CD14-positive monocyte (primary cell): ENCODE measurements at regions not wholly inside any gene's neighbourhood (a gene's known extent, or its start where the extent isn't known, plus 50 kb on each side); places are given as distances from the start of the nearest gene placed in this dataset.
A peak's percentile ranks its signal among the peaks of the same experiment; 100 is the strongest.

Experiments
- DNase-seq, 3 donors: peaks; one replicate each; pipeline ENCODE4 v3.0.0-alpha.2; 2011 to 2022
- H2AFZ ChIP-seq: 2 replicates; pipeline ENCODE4 v1.6.0; 2012; ENCODE audit warnings: mild to moderate bottlenecking, low read depth, low read length, inconsistent platforms; ENCODE audit not compliant: insufficient read depth, poor library complexity, severe bottlenecking
- H3K27ac ChIP-seq, 2 donors: 1 replicate in 1 of 2; 2 replicates in 1 of 2; pipeline ENCODE4 v1.5.1; 2012 to 2013; ENCODE audit warnings: low read length in 2 of 2, control low read depth in 1 of 2, inconsistent platforms in 1 of 2, low read depth in 1 of 2, mild to moderate bottlenecking in 1 of 2
- H3K27me3 ChIP-seq, 2 donors: one replicate each; pipeline versions ENCODE4 v1.6.0 to v1.6.1; 2011 to 2013; ENCODE audit warnings: low read length in 2 of 2; ENCODE audit not compliant: control insufficient read depth in 2 of 2, insufficient read depth in 2 of 2
- H3K36me3 ChIP-seq, 2 donors: replicated peaks in 1 of 2; 1 replicate in 1 of 2; 2 replicates in 1 of 2; pipeline versions ENCODE4 v1.5.1 to v1.6.1; 2012 to 2013; ENCODE audit warnings: low read length in 2 of 2, control low read depth in 1 of 2, inconsistent platforms in 1 of 2, mild to moderate bottlenecking in 1 of 2; ENCODE audit not compliant: insufficient read depth in 2 of 2, control insufficient read depth in 1 of 2
- H3K4me1 ChIP-seq, 2 donors: 1 replicate in 1 of 2; 2 replicates in 1 of 2; pipeline versions ENCODE4 v1.5.1 to v1.6.1; 2012 to 2013; ENCODE audit warnings: low read length in 2 of 2, control low read depth in 1 of 2, inconsistent platforms in 1 of 2, mild to moderate bottlenecking in 1 of 2, moderate library complexity in 1 of 2; ENCODE audit not compliant: insufficient read depth in 2 of 2, control insufficient read depth in 1 of 2
- H3K4me2 ChIP-seq: replicated peaks from 2 replicates; pipeline ENCODE3; 2012; ENCODE audit warnings: low read length, moderate library complexity, mild to moderate bottlenecking; ENCODE audit not compliant: poor library complexity, severe bottlenecking; ENCODE audit errors: extremely low read depth
- H3K4me3 ChIP-seq, 3 experiments: fragments of 200-600 bp in 1 of 3; sonication (generic) in 1 of 3; replicated peaks in 1 of 3; 1 replicate in 2 of 3; 2 replicates in 1 of 3; pipeline ENCODE4 v1.5.1; 2011 to 2013; ENCODE audit warnings: low read length in 3 of 3, mild to moderate bottlenecking in 3 of 3, control low read depth in 2 of 3, low read depth in 2 of 3, inconsistent platforms in 1 of 3, moderate library complexity in 1 of 3
- H3K79me2 ChIP-seq: 2 replicates; pipeline ENCODE4 v1.6.0; 2012; ENCODE audit warnings: mild to moderate bottlenecking, control low read depth, inconsistent platforms, low read length, moderate library complexity; ENCODE audit not compliant: insufficient read depth
- H3K9ac ChIP-seq: 2 replicates; pipeline ENCODE4 v1.6.0; 2017; ENCODE audit warnings: low read length, mild to moderate bottlenecking; ENCODE audit not compliant: insufficient read depth, poor library complexity, severe bottlenecking
- H3K9me3 ChIP-seq, 2 donors: replicated peaks in 1 of 2; 1 replicate in 1 of 2; 2 replicates in 1 of 2; pipeline versions ENCODE4 v1.5.1 to v1.6.1; 2012 to 2013; ENCODE audit warnings: low read length in 2 of 2, control low read depth in 1 of 2; ENCODE audit not compliant: control insufficient read depth in 1 of 2, insufficient read depth in 1 of 2
- H4K20me1 ChIP-seq: 2 replicates; pipeline ENCODE4 v1.6.0; 2012; ENCODE audit warnings: mild to moderate bottlenecking, low read length, control low read depth, moderate library complexity; ENCODE audit not compliant: insufficient read depth
- H3K27ac Mint-ChIP-seq, 7 donors: one replicate each; pipeline ENCODE4 v1.8.0; 2020; ENCODE audit warnings: mild to moderate bottlenecking in 7 of 7, mixed read lengths in 7 of 7, moderate library complexity in 6 of 7, inconsistent platforms in 2 of 7
- H3K27me3 Mint-ChIP-seq, 3 donors: one replicate each; pipeline ENCODE4 v1.8.0; 2021 to 2022; ENCODE audit warnings: low read depth in 3 of 3, mild to moderate bottlenecking in 3 of 3, mixed read lengths in 3 of 3, moderate library complexity in 3 of 3, inconsistent platforms in 1 of 3
- H3K36me3 Mint-ChIP-seq, 2 donors: one replicate each; pipeline ENCODE4 v1.8.0; 2020; ENCODE audit warnings: mixed read lengths in 2 of 2, inconsistent platforms in 1 of 2, mild to moderate bottlenecking in 1 of 2
- H3K4me1 Mint-ChIP-seq: one replicate; pipeline ENCODE4 v1.8.0; 2020; ENCODE audit warnings: mild to moderate bottlenecking, mixed read lengths
- H3K4me3 Mint-ChIP-seq, 2 donors: one replicate each; pipeline ENCODE4 v1.8.0; 2020; ENCODE audit warnings: mild to moderate bottlenecking in 2 of 2, mixed read lengths in 2 of 2, moderate library complexity in 1 of 2
- H3K9me3 Mint-ChIP-seq, 7 donors: one replicate each; pipeline ENCODE4 v1.8.0; 2020 to 2022; ENCODE audit warnings: mixed read lengths in 7 of 7, mild to moderate bottlenecking in 6 of 7, moderate library complexity in 6 of 7, inconsistent platforms in 2 of 7
- CTCF ChIP-seq: fragments of 200-600 bp; IDR thresholded peaks from one replicate; pipeline ENCODE4 v1.8.0; 2022; ENCODE audit warnings: antibody characterized with exemption, mild to moderate bottlenecking
- WGBS: methylation state at CpG from one replicate; pipeline ENCODE4 v1.1.5; 2013; ENCODE audit warnings: missing lambda C conversion rate; ENCODE audit not compliant: insufficient coverage; 5-methylcytosine and 5-hydroxymethylcytosine counted together
- intact Hi-C, 2 donors: fragments of 100-400 bp; cut with micrococcal nuclease; formaldehyde crosslinking; loops; one replicate each; pipeline versions ENCODE4 v1.15.0 to v1.15.1; 2023

- H3K79me2 ChIP-seq: no peaks in the 10 kb centered on the region
- no peaks in the 10 kb centered on the region for H3K27me3 ChIP-seq
- H3K4me1 ChIP-seq: peaks cover 21 to 23% of the 10 kb centered on the region in 2 donors
- Mint-ChIP-seq H3K4me1 (peaks cover 28% of the 10 kb centered on the region), H3K27me3 (no peaks in the 10 kb centered on the region), H3K4me3 (no peak overlapping the region), H3K9me3 (peaks cover 12 to 29% (median 23%) of the 10 kb centered on the region in 7 donors), H3K27ac (no peak overlapping the region), H3K36me3 (peaks cover 0 to 9% of the 10 kb centered on the region in 2 donors)
- H3K4me3 ChIP-seq: no peak overlapping the region
- H2AFZ ChIP-seq: no peak overlapping the region
- DNase-seq: no peak
- intact Hi-C loops: no loop called here
- no peak overlapping the region for H3K27ac ChIP-seq
- no peaks in the 10 kb centered on the region for H3K36me3 ChIP-seq
- WGBS: no CpG with 5 or more reads among the region's 2 CpGs
- H3K4me2 ChIP-seq: no peak overlapping the region
- TF ChIP-seq CTCF: no peak
- H4K20me1 ChIP-seq: no peaks in the 10 kb centered on the region
- peaks cover 15 to 22% of the 10 kb centered on the region in 2 donors for H3K9me3 ChIP-seq
- no peak overlapping the region for H3K9ac ChIP-seq
These were observed 137.1 kb downstream of the GASK1B start for GRCh38 chr4:158035662-158036195.

GRCh38 chr4:158033416-158034120, 139.3 kb downstream of the GASK1B start:
- no peaks in the 10 kb centered on the region for H4K20me1 ChIP-seq
- H3K36me3 ChIP-seq: no peaks in the 10 kb centered on the region
- 0% methylated on average over 2 of the region's 5 CpGs for WGBS
- peak; percentile 57 to 80 (median 77) for DNase-seq
- peak overlapping the region; percentile 23 for H2AFZ ChIP-seq
- peak overlapping the region in 1 of 3 experiments; percentile 41 for H3K4me3 ChIP-seq
- H3K4me1 Mint-ChIP-seq: peaks cover 28% of the 10 kb centered on the region
- peaks cover 0 to 10% of the 10 kb centered on the region in 2 donors for H3K36me3 Mint-ChIP-seq
- H3K27ac ChIP-seq: peak overlapping the region; percentile 4 to 76
- H3K4me1 ChIP-seq: peaks cover 21 to 23% of the 10 kb centered on the region in 2 donors
- TF ChIP-seq CTCF: no peak
- H3K27me3 Mint-ChIP-seq: no peaks in the 10 kb centered on the region
- H3K27me3 ChIP-seq: no peaks in the 10 kb centered on the region
- H3K4me2 ChIP-seq: peak overlapping the region; percentile 56
- peak overlapping the region; percentile 9 for H3K9ac ChIP-seq
- peak overlapping the region in 1 of 2 donors; percentile 77 for H3K4me3 Mint-ChIP-seq
- no peaks in the 10 kb centered on the region for H3K79me2 ChIP-seq
- intact Hi-C loops: no loop called here
- H3K9me3 Mint-ChIP-seq: peaks cover 13 to 27% (median 20%) of the 10 kb centered on the region in 7 donors
- peak overlapping the region; percentile 30 to 86 (median 77) for H3K27ac Mint-ChIP-seq
- peaks cover 12 to 15% of the 10 kb centered on the region in 2 donors for H3K9me3 ChIP-seq
